ENCODE measurements at regions not wholly inside any gene's neighbourhood (a gene's known extent, or its start where the extent isn't known, plus 50 kb on each side); places are given as distances from the start of the nearest gene placed in this dataset.

DNA sequence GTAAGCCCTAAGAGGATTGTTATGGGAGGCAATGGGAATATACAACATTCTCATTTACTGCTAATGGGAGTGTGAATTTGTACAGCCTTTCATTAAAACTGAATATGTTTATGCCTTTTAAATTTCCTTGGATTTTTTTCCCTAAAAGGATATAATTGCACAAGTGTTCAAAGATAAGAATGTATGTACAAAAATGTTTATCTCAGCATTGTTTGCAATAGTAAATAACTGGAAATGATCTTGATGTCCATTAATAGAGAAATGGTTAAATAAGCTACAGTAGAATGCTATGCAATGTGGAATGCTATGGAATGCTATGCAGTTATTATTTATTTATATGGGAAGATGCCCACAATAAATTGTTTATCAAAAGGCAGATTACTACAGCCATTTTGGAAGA is 62.5 kb upstream of the SLC38A2 start:
- Histone ChIP-seq H3K9me1 (replicated peaks; ENCODE audit: control insufficient read depth, extremely low read depth, insufficient read depth, low read length) (no peaks in the 10 kb centered on the region), H4K20me1 (replicated peaks; ENCODE audit: control insufficient read depth, extremely low read depth, insufficient read depth, low read length) (no peaks in the 10 kb centered on the region), H3K4me1 (ENCODE audit: control insufficient read depth, extremely low read depth, insufficient read depth, low read length) (peaks cover 59% of the 10 kb centered on the region), H3K9ac (replicated peaks; ENCODE audit: extremely low read depth, insufficient read depth, low read length) (no peak overlapping the region), H2AFZ (ENCODE audit: low read depth, low read length) (no peak overlapping the region), H3K79me2 (ENCODE audit: control insufficient read depth, insufficient read depth, low read length) (no peaks in the 10 kb centered on the region), H3K4me3 (replicated peaks in 1 of 3; ENCODE audit: insufficient read depth in 1 of 3, low read depth in 1 of 3, low read length in 3 of 3) (no peak overlapping the region), H3K27ac (ENCODE audit: insufficient read depth, low read depth, low read length) (no peak overlapping the region), H3K9me3 (replicated peaks; ENCODE audit: control insufficient read depth, insufficient read depth, low read length) (no peaks in the 10 kb centered on the region), H3K36me3 (ENCODE audit: control insufficient read depth in 2 of 2, extremely low read depth in 1 of 2, insufficient read depth in 2 of 2, low read length in 2 of 2) (no peaks in the 10 kb centered on the region), H3K27me3 (ENCODE audit: control insufficient read depth in 2 of 2, insufficient read depth in 2 of 2, low read length in 2 of 2) (no peaks in the 10 kb centered on the region), H3K4me2 (ENCODE audit: insufficient read depth, low read length) (no peak overlapping the region)
- no peak for TF ChIP-seq MYC (IDR thresholded peaks at IDR 0.05; ENCODE audit: low read depth, low read length)
- TF ChIP-seq, protein P1, sequence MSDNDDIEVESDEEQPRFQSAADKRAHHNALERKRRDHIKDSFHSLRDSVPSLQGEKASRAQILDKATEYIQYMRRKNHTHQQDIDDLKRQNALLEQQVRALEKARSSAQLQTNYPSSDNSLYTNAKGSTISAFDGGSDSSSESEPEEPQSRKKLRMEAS (IDR thresholded peaks at IDR 0.05; ENCODE audit: insufficient read depth, insufficient read length), result no peak
- TF ChIP-seq FOS (IDR thresholded peaks at IDR 0.05; ENCODE audit: borderline replicate concordance, insufficient read depth, low read length), result no peak
- TF ChIP-seq POLR2A (IDR thresholded peaks at IDR 0.05; ENCODE audit: low read depth, low read length), result no peak
- TF ChIP-seq JUN (IDR thresholded peaks at IDR 0.05; ENCODE audit: borderline replicate concordance, insufficient read depth, insufficient read length, low read depth), result no peak
- TF ChIP-seq POLR2AphosphoS5 (IDR thresholded peaks at IDR 0.05; ENCODE audit: insufficient read depth, low read depth, low read length), result no peak
- TF ChIP-seq GATA2 (IDR thresholded peaks at IDR 0.05; ENCODE audit: insufficient read depth, insufficient read length, low read depth, low read length), result no peak
- TF ChIP-seq EZH2 (IDR thresholded peaks at IDR 0.05; ENCODE audit: borderline replicate concordance, low read depth, low read length, severe bottlenecking), result no peak
- TF ChIP-seq, protein P2, sequence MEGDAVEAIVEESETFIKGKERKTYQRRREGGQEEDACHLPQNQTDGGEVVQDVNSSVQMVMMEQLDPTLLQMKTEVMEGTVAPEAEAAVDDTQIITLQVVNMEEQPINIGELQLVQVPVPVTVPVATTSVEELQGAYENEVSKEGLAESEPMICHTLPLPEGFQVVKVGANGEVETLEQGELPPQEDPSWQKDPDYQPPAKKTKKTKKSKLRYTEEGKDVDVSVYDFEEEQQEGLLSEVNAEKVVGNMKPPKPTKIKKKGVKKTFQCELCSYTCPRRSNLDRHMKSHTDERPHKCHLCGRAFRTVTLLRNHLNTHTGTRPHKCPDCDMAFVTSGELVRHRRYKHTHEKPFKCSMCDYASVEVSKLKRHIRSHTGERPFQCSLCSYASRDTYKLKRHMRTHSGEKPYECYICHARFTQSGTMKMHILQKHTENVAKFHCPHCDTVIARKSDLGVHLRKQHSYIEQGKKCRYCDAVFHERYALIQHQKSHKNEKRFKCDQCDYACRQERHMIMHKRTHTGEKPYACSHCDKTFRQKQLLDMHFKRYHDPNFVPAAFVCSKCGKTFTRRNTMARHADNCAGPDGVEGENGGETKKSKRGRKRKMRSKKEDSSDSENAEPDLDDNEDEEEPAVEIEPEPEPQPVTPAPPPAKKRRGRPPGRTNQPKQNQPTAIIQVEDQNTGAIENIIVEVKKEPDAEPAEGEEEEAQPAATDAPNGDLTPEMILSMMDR (IDR thresholded peaks at IDR 0.05; ENCODE audit: extremely low read depth in 1 of 2, insufficient read depth in 1 of 2, low read depth in 1 of 2, low read length in 2 of 2), result no peak
- no peak for DNase-seq (ENCODE audit: low read depth, low spot score)
- ChIA-PET CTCF (interaction anchor here (0.8 to 1.4 kb wide), 2 partner anchors 10 to 58 kb away, joined by 3 read pairs; no protein-coding TSS in a partner anchor), POLR2A (interaction anchor here (0.7 kb wide), 1 partner anchor 112 kb away, joined by 3 read pairs; no protein-coding TSS in a partner anchor)
- intact Hi-C loops (cut with micrococcal nuclease) (no loop called here), dilution Hi-C loops (cut with MboI; ENCODE audit: extremely low pct_ligation_motif_present, low sequenced_read_pairs) (no loop called here)
- BruUV-seq (replicated peaks), result no TSS peak
- FAIRE-seq, result no peak

All from endothelial cell of umbilical vein (primary cell).